ENCODE measurements at regions not wholly inside any gene's neighbourhood (a gene's known extent, or its start where the extent isn't known, plus 50 kb on each side); places are given as distances from the start of the nearest gene placed in this dataset.
"Not testable (repeated sequence)": the region's sequence is repeated elsewhere in the genome, so short reads cannot be mapped to it uniquely, and the experiment has no call there.

DNA sequence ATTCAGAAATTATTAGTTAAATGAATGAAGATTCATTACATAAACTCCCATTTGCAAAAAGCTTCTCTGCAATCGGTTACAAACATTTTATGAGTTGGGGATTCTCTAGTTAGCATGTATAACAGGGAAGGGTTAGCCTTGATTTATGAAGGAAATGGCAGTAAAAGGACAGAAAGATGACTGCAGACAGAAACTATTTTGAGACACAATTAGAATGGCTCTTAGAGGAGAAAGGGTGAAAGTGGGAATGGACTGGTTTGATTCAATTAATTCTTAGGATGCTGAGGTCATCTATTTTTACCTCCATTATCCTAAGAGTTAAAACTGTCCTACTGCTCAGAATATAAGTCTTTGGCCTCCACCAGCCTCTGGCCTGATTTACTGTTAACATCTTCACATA, 250.8 kb upstream of the DLGAP1 start:
- H3K4me3 ChIP-seq (ENCODE audit: low read depth, low read length): no peak overlapping the region
- TF ChIP-seq, protein P1, sequence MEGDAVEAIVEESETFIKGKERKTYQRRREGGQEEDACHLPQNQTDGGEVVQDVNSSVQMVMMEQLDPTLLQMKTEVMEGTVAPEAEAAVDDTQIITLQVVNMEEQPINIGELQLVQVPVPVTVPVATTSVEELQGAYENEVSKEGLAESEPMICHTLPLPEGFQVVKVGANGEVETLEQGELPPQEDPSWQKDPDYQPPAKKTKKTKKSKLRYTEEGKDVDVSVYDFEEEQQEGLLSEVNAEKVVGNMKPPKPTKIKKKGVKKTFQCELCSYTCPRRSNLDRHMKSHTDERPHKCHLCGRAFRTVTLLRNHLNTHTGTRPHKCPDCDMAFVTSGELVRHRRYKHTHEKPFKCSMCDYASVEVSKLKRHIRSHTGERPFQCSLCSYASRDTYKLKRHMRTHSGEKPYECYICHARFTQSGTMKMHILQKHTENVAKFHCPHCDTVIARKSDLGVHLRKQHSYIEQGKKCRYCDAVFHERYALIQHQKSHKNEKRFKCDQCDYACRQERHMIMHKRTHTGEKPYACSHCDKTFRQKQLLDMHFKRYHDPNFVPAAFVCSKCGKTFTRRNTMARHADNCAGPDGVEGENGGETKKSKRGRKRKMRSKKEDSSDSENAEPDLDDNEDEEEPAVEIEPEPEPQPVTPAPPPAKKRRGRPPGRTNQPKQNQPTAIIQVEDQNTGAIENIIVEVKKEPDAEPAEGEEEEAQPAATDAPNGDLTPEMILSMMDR (IDR thresholded peaks at IDR 0.05; ENCODE audit: borderline replicate concordance, insufficient read depth, low read depth, low read length): no peak

- H3K4me3 ChIP-seq (ENCODE audit: low read depth, low read length): no peak overlapping the region
- TF ChIP-seq, protein P1 (IDR thresholded peaks at IDR 0.05; ENCODE audit: borderline replicate concordance, insufficient read depth, low read depth, low read length): no peak
These were observed 249.7 kb upstream of the DLGAP1 start for GRCh38 chr18:4704781-4705180.

- no peak overlapping the region for H3K4me3 ChIP-seq (ENCODE audit: low read depth, low read length)
- TF ChIP-seq, protein P1 (IDR thresholded peaks at IDR 0.05; ENCODE audit: borderline replicate concordance, insufficient read depth, low read depth, low read length): no peak
These were observed 236.7 kb upstream of the DLGAP1 start for GRCh38 chr18:4691836-4692235.

GRCh38 chr18:4678685-4679084, 223.6 kb upstream of the DLGAP1 start:
- not testable (repeated sequence) for H3K4me3 ChIP-seq (ENCODE audit: low read depth, low read length)

- H3K4me3 ChIP-seq (ENCODE audit: low read depth, low read length): no peak overlapping the region
- TF ChIP-seq, protein P1 (IDR thresholded peaks at IDR 0.05; ENCODE audit: borderline replicate concordance, insufficient read depth, low read depth, low read length): no peak
These were observed 221.9 kb upstream of the DLGAP1 start for GRCh38 chr18:4677006-4677405.

DNA sequence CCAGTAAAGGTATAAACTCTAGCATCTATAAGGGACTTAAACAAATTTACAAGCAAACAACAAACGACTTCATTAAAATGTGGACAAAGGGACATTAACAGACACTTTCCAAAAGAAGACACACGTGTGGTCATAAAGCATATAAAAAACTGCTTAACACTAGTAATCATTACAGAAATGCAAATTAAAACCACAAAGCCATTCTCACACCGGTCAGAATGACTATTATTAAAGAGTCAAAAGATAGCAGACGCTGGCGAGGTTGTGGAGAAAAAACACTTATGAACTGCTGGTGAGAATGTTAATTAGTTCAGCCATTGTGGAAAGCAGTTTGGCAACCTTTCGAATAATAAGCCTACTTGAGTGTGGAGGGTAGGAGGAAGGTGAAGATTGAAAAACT, 217.1 kb upstream of the DLGAP1 start:
- no peak overlapping the region for H3K4me3 ChIP-seq (ENCODE audit: low read depth, low read length)
- TF ChIP-seq, protein P1 (IDR thresholded peaks at IDR 0.05; ENCODE audit: borderline replicate concordance, insufficient read depth, low read depth, low read length): no peak

- TF ChIP-seq, protein P1 (IDR thresholded peaks at IDR 0.05; ENCODE audit: borderline replicate concordance, insufficient read depth, low read depth, low read length): no peak
These were observed 203.7 kb upstream of the DLGAP1 start for GRCh38 chr18:4658804-4659203.

GRCh38 chr18:4653418-4653817, 198.3 kb upstream of the DLGAP1 start:
- no peak overlapping the region for H3K4me3 ChIP-seq (ENCODE audit: low read depth, low read length)
- TF ChIP-seq, protein P1 (IDR thresholded peaks at IDR 0.05; ENCODE audit: borderline replicate concordance, insufficient read depth, low read depth, low read length): no peak

More at GRCh38 chr18:4658804-4659203, 203.7 kb upstream of the DLGAP1 start:
- no peak overlapping the region for H3K4me3 ChIP-seq (ENCODE audit: low read depth, low read length)

All from GM12875 (cell line).